ENCODE measurements at regions not wholly inside any gene's neighbourhood (a gene's known extent, or its start where the extent isn't known, plus 50 kb on each side); places are given as distances from the start of the nearest gene placed in this dataset.
"Not testable (repeated sequence)": the region's sequence is repeated elsewhere in the genome, so short reads cannot be mapped to it uniquely, and the experiment has no call there.

- no peak for DNase-seq (ENCODE audit: low read depth)
These were observed 161.0 kb downstream of the CPEB2 start for GRCh38 chr4:15163284-15163645.

DNA sequence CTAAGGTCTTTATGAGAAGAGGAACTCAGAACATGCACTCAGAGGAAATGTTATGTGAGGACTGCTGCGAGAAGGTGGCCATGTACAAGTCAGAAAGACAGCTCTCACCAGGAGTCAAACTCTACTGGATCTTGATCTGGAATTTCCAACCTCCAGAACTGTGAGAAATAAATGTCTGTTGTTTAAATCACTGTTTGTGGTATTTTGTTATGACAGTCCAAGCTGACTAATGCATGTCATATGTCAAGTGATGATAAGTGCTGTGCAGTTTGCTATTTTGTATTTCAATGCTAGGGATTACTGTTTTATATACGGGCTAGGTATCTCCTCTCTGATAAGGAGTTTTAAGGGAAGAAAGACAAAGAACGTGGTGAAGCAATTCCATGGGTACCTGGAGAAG is 162.3 kb downstream of the CPEB2 start:
- DNase-seq (ENCODE audit: low read depth), result no peak

DNA sequence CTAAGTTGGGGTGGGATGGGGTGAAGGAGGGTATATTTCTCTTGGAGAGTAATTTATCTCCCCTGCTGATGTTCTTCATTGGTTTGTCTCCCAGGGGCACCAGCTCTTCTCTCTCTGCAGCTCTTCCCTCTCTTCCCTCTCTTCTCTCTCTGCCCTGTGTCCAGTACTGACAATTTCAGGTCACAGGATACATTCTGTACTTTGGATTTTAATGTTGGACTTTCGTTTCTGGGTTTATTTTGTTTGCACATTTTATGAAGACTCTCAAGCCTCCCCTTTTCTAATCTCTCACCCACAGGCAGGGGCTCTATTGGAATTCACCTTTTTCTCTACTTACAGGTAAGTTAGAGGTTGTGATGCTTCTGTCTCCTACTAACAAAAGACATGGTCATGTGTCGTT is 165.5 kb downstream of the CPEB2 start:
- no peak for DNase-seq (ENCODE audit: low read depth)

DNA sequence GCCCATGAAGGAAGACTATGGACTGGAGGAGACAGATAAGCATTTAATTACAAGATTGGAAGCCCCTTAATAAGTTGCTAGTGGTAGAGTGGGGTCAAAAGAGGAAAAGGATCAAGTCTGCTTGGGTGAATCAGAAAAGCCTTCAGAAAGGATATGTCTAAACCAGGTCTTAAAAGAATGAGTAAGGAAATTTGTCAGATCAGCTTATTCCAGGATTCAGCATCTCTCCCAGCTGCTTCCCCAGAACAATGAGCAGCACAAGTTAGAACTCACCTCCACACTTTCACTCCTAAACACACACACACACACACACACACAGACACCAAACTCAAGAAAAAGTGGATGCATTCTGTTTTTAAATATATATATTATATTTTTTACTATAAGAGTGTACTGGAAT is 166.5 kb downstream of the CPEB2 start:
- no peak for DNase-seq (ENCODE audit: low read depth)

- DNase-seq (ENCODE audit: low read depth), result no peak
These were observed 169.4 kb downstream of the CPEB2 start for GRCh38 chr4:15171725-15172124.

DNA sequence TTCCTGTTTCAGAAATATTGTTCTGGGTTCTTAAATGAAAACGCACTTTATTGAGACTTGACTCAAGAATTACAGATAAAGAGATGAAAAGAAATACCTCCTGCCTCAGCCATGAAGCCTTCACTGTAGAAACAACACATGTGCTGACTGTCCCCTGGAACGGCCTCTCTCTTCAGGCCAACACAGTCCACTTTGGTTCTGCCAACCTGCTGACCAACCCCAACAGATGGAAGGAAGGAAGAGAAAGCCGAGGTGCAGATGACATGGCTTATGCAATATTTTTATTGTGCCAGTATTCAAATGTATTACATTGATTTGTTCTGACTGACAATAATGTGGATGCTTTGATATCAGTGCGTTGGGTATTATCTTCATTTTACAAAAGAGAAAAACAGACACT is 171.0 kb downstream of the CPEB2 start:
- DNase-seq (ENCODE audit: low read depth), result no peak

DNA sequence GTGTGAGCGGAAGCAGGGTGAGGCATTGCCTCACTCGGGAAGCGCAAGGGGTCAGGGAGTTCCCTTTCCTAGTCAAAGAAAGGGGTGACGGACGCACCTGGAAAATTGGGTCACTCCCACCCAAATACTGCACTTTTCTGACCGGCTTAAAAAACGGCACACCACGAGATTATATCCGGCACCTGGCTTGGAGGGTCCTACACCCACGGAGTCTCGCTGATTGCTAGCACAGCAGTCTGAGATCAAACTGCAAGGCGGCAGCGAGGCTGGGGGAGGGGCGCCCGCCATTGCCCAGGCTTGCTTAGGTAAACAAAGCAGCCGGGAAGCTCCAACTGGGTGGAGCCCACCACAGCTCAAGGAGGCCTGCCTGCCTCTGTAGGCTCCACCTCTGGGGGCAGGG is 171.9 kb downstream of the CPEB2 start:
- not testable (repeated sequence) for DNase-seq (ENCODE audit: low read depth)

- not testable (repeated sequence) for DNase-seq (ENCODE audit: low read depth)
These were observed 177.6 kb downstream of the CPEB2 start for GRCh38 chr4:15179842-15180241.

DNA sequence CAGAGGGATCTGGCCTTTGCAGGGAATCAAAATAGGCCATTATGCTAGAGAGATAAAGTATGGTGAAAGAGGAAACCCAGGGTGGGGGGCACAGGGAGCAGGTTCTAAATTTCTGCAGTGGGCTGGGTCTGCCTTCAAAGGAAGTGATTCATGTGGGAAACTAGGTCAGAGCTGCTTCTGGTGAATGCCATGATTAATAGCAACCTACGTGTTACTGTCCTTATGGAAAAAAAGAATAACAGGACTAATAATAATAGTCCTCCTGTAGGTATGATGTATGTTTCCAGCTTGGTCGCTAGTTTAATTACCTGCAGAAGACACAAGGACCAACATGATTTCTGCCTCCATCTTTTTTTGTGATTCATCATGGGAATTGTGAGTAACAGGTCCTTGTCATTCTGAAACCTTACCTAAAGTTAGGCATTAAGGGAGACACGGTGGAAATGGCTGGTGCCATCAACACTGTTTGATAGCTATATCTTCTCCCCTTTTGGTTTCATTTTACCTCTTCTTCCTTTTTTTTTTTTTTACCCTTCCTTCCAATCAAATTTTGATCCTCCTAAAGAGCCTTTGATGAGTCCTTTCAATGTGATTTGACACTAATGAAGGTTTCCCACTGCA is 180.4 kb downstream of the CPEB2 start:
- no peak for DNase-seq (ENCODE audit: low read depth)

DNA sequence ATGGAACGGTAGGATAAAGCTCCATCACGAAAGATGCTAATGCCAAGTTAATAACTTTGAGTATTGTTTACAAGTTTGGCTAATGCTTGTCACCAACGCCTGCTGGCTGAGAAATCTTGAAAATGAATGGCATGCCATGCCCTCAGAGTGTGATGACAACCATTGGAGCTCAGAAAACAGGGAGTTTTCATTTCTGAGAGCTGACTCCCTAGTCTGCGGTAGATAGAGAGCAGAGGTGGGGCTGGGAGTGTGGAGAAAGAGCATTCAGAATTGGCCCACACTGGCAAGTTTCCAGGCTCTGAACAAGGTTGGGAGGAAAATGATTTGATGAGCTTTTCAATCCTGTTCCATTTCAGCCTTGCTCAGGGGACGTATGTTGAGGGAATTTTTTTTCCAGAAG is 183.9 kb downstream of the CPEB2 start:
- peak; percentile 67 for DNase-seq (ENCODE audit: low read depth)

DNA sequence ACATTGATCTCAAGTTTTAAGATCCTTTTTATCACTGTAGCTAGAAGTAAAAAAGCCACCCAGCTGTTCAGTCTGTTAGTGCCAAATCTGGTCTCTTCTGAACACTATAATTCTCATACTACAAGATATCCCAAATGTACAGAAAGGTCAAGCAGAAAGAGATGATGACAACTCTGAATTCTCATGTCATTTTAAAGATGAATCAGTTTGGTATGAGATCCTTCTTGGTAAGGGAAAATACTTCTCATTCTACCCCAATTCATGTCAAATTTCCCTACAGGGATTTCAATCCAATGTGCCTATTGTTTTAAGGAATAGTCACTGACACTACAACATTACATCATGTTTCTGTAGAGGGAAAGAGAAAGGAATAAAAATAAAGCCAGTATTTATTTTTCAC is 184.5 kb downstream of the CPEB2 start:
- no peak for DNase-seq (ENCODE audit: low read depth)

DNA sequence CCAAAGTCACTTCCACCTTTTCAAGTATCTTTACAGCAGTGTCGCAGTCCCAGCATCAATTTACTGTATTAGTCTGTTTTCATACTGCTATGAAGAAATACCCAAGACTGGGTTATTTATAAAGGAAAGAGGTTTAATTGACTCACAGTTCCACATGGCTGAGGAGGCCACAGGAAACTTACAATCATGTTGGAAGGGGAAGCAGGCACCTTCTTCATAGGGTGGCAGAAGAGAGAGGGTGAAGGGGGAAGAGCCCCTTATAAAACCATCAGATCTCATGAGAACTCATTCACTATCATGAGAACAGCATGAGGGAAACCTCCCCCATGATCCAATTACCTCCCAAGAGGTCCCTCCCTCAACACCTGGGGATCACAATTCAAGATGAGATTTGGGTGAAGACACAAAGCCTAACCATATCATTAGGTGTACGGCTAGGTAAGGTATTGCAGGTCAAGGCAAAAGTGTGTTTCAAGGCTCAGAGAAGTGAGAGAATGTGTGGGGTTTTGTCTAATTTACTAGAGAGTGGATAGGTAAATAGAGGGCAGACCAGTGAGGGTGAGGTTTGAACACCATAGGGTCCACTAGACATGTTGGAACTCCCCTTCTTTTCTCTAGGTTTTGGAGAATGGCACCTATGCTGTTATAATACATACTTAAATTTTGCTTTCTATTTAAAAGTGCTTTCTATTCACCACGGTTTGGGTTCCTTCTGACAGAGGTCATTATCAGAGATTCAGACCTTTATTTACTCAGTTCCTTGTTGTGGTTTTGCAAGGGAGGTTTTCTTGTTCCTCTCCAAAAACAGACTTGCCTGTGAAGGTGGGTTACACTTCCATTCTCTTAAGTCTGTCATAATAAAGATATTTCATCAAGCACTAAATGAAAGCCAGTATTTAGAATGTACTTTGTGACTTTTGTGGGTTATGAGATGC is 186.6 kb downstream of the CPEB2 start:
- DNase-seq (ENCODE audit: low read depth), result no peak

DNA sequence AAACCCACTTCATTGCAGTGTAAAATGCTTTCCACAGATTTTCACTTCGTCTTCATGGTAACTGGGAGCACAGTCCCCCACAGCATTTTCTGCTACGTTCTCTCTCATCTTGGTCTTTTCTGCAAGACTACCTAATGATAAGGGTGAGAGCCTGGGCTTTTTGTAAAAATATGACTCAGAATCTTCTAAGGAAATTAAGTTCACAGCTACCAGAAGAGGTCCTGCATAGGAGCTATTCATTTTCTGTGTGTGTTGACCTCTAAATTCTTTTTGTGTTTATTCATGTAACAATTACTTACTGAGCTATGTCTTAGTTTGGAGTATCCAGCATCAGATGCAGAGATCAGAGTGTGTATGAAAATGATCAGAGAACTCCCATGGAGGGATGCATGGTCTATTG is 192.2 kb downstream of the CPEB2 start:
- no peak for DNase-seq (ENCODE audit: low read depth)

DNA sequence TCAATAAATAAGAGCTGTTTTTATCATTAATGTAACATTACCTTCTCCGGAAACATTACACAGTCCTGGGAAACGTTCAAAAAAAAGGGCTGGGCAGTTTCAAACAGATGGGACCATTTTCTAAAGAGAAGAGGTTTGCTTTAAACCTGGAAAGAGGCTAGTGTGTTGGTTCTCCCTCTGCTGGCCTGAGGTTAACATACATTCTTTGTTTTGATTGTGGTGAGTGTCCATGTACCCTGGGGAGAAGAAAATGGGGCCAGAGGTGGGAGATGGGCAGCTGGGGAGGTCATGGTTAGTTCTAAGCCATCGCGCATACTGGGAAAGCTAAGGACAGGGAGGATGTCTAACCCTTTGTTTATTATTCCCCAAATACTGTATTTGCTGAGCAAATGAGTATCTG is 194.7 kb downstream of the CPEB2 start:
- no peak for DNase-seq (ENCODE audit: low read depth)

DNA sequence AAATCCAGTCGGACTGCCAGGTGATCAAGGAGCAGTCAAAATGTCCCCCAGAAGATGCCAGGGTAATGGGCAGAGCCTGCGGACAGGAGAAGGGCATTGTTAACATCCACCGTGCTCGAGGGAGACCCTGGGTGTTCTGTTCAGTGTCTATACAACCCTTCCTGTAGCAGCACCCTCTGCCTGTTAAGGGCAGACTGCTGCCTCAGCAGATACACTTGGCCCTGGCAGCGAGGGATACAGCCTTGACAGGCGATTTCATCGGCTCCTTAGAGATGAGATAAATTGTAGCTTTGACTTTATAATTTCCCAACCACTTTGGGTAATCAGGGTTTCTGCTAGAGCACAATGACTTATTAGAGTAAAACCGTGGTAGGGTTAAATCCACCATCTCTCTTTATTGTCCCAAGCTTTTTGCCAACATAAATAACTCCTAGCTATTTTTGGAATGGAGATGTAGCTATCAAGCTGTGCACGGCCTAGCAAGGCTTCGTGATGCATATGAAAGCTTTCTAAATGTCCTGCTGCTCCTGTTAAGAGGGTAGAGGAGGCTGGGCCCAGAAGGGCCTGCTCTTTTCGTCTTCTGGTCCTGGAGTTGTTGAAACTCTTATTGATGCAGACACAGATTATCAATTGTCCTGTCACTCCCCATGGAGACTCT is 195.9 kb downstream of the CPEB2 start:
- no peak for DNase-seq (ENCODE audit: low read depth)

GRCh38 chr4:15201782-15202181 is 199.5 kb downstream of the CPEB2 start:
- DNase-seq (ENCODE audit: low read depth), result no peak

DNA sequence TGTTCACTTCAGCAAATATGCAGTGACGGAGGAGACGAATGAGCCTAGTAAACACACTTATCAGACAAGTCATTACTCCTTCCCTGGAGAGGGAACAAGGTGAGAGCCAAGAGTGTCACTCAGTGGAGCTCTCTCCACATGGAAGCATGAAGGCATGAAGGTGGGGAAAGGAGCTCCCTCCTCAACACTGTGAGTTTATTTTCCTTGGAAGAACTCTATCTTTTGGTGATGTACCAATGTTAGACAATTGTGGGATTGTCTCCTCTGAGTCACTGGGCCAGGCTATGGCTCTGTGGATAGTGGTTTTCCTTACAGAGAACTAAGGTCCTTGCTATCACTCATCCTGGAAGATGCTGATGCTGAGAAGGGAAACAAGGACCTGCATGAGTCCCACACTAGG is 200.2 kb downstream of the CPEB2 start:
- DNase-seq (ENCODE audit: low read depth), result no peak

DNA sequence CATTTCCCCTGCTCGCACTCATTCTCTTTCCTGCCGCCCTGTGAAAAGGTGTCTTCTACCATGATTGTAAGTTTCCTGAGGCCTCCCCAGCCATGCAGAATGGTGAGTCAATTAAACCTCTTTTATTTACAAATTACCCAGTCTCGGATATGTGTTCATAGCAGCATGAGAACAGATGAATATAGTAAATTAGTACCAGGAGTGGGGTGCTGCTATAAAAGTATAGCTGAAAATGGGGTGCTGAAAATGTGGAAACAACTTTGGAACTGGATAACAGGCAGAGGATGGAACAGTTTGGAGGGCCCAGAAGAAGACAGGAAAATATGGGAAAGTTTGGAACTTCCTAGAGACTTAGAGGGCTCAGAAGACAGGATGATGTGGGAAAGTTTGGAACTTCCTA is 204.2 kb downstream of the CPEB2 start:
- not testable (repeated sequence) for DNase-seq (ENCODE audit: low read depth)

- no peak for DNase-seq (ENCODE audit: low read depth)
These were observed 211.2 kb downstream of the CPEB2 start for GRCh38 chr4:15213302-15213970.

GRCh38 chr4:15215109-15215508 is 212.7 kb upstream of the C1QTNF7 start:
- no peak for DNase-seq (ENCODE audit: low read depth)

DNA sequence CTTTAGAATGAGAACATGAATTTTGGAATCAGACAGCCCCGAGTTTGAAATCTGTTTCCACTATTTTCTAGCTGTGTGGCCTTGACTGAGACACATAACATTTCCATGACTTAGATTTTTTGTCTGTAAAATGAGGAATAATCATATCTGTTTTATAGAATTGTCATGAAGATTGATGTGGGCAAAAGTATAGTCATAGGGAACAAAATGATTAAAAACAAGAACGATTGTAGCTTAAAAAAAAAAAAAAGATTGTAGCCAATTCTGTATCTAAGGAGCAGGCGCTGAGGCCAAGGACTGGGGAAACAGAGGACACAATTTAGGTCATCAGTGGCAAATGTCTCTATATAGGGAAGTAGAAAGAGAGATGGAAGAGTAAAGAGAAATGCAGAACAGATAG is 201.6 kb upstream of the C1QTNF7 start:
- no peak for DNase-seq (ENCODE audit: low read depth)

- DNase-seq (ENCODE audit: low read depth), result no peak
These were observed 196.4 kb upstream of the C1QTNF7 start for GRCh38 chr4:15231265-15232091.

Measured in HS-27A (cell line).